ENCODE measurements at regions not wholly inside any gene's neighbourhood (a gene's known extent, or its start where the extent isn't known, plus 50 kb on each side); places are given as distances from the start of the nearest gene placed in this dataset.

DNA sequence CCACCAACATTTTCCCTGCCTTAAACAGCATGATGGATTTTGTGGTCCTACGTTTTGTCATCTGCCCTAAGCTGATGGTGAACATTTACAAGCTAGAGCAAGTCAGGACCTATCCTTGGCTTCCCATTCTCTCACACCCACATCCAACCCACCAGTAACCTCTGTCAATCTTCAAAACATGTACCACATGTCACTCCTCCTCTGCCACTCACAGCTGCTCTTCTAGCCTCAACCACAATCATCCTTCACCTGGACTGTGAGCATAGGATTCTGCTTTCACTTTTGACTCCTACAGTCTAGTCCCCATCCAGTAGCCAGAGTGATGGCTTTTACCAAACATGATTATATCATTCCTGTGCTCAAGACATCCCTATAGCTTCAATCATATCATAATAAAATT, 279.8 kb upstream of the DLGAP1 start:
- Histone ChIP-seq H3F3A (ENCODE audit: insufficient read depth, low read length, poor library complexity, severe bottlenecking) (no peaks in the 10 kb centered on the region), H3K36me3 (ENCODE audit: insufficient read depth, low read length) (no peaks in the 10 kb centered on the region), H3K27me3 (ENCODE audit: insufficient read depth, low read depth, low read length) (no peaks in the 10 kb centered on the region), H3K9ac (ENCODE audit: low read length) (no peak overlapping the region), H2AFZ (ENCODE audit: low read depth, low read length) (no peak overlapping the region), H4K20me1 (ENCODE audit: insufficient read depth) (no peaks in the 10 kb centered on the region), H3K9me3 (ENCODE audit: low read length) (no peaks in the 10 kb centered on the region), H3K9me2 (ENCODE audit: insufficient read depth, low read length) (no peaks in the 10 kb centered on the region), H3K4me2 (ENCODE audit: low read length) (no peak overlapping the region), H3K4me3 (ENCODE audit: low read length) (no peak overlapping the region), H3K27ac (ENCODE audit: low read length) (no peak overlapping the region), H3K79me2 (replicated peaks; ENCODE audit: insufficient read depth, low read length) (no peaks in the 10 kb centered on the region)
- TF ChIP-seq RAD21 (conservative IDR thresholded peaks at IDR 0.05) (no peak), SMC3 (conservative IDR thresholded peaks at IDR 0.05; ENCODE audit: poor library complexity) (no peak), EP300 (conservative IDR thresholded peaks at IDR 0.05; ENCODE audit: poor library complexity, severe bottlenecking) (no peak), POLR2AphosphoS5 (IDR thresholded peaks at IDR 0.05) (no peak), EZH2 (IDR thresholded peaks at IDR 0.05; ENCODE audit: borderline replicate concordance, insufficient read depth, low read length, poor library complexity, severe bottlenecking) (no peak), MXI1 (conservative IDR thresholded peaks at IDR 0.05; ENCODE audit: poor library complexity, severe bottlenecking) (no peak)
- TF ChIP-seq, protein P1, sequence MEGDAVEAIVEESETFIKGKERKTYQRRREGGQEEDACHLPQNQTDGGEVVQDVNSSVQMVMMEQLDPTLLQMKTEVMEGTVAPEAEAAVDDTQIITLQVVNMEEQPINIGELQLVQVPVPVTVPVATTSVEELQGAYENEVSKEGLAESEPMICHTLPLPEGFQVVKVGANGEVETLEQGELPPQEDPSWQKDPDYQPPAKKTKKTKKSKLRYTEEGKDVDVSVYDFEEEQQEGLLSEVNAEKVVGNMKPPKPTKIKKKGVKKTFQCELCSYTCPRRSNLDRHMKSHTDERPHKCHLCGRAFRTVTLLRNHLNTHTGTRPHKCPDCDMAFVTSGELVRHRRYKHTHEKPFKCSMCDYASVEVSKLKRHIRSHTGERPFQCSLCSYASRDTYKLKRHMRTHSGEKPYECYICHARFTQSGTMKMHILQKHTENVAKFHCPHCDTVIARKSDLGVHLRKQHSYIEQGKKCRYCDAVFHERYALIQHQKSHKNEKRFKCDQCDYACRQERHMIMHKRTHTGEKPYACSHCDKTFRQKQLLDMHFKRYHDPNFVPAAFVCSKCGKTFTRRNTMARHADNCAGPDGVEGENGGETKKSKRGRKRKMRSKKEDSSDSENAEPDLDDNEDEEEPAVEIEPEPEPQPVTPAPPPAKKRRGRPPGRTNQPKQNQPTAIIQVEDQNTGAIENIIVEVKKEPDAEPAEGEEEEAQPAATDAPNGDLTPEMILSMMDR (IDR thresholded peaks at IDR 0.05; ENCODE audit: poor library complexity, severe bottlenecking), result no peak

DNA sequence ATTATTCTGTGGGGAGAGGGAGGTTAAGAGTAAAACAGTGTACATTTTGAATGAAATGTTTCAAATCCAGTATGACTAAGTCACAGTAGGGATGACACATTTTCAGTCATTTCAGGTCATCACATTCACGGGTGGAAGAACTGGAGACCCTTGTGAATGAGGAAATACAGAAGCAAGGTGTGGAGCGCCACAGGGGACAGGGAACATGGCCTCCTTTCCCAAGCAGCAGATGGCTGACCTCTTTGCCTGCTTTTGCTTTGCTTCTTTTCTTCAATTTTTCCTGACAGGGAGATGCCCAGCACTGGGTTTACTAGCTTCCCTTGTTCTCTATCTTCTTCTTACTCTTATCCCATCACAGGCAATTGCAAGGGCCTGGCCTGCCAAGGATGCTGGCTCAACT, 278.9 kb upstream of the DLGAP1 start:
- no peaks in the 10 kb centered on the region for H3K27me3 ChIP-seq (ENCODE audit: insufficient read depth, low read depth, low read length)
- no peaks in the 10 kb centered on the region for H3F3A ChIP-seq (ENCODE audit: insufficient read depth, low read length, poor library complexity, severe bottlenecking)
- no peak overlapping the region for H2AFZ ChIP-seq (ENCODE audit: low read depth, low read length)
- H3K79me2 ChIP-seq (replicated peaks; ENCODE audit: insufficient read depth, low read length), result no peaks in the 10 kb centered on the region
- H3K27ac ChIP-seq (ENCODE audit: low read length), result no peak overlapping the region
- H4K20me1 ChIP-seq (ENCODE audit: insufficient read depth), result no peaks in the 10 kb centered on the region
- no peak overlapping the region for H3K9ac ChIP-seq (ENCODE audit: low read length)
- TF ChIP-seq, protein P1 (IDR thresholded peaks at IDR 0.05; ENCODE audit: poor library complexity, severe bottlenecking), result no peak
- TF ChIP-seq POLR2AphosphoS5 (IDR thresholded peaks at IDR 0.05) (no peak), RAD21 (conservative IDR thresholded peaks at IDR 0.05) (no peak), MXI1 (conservative IDR thresholded peaks at IDR 0.05; ENCODE audit: poor library complexity, severe bottlenecking) (no peak), EZH2 (IDR thresholded peaks at IDR 0.05; ENCODE audit: borderline replicate concordance, insufficient read depth, low read length, poor library complexity, severe bottlenecking) (no peak), EP300 (conservative IDR thresholded peaks at IDR 0.05; ENCODE audit: poor library complexity, severe bottlenecking) (no peak), TAF1 (IDR thresholded peaks at IDR 0.05; ENCODE audit: low read depth) (no peak), SMC3 (conservative IDR thresholded peaks at IDR 0.05; ENCODE audit: poor library complexity) (no peak)
- TF ChIP-seq, protein P2, sequence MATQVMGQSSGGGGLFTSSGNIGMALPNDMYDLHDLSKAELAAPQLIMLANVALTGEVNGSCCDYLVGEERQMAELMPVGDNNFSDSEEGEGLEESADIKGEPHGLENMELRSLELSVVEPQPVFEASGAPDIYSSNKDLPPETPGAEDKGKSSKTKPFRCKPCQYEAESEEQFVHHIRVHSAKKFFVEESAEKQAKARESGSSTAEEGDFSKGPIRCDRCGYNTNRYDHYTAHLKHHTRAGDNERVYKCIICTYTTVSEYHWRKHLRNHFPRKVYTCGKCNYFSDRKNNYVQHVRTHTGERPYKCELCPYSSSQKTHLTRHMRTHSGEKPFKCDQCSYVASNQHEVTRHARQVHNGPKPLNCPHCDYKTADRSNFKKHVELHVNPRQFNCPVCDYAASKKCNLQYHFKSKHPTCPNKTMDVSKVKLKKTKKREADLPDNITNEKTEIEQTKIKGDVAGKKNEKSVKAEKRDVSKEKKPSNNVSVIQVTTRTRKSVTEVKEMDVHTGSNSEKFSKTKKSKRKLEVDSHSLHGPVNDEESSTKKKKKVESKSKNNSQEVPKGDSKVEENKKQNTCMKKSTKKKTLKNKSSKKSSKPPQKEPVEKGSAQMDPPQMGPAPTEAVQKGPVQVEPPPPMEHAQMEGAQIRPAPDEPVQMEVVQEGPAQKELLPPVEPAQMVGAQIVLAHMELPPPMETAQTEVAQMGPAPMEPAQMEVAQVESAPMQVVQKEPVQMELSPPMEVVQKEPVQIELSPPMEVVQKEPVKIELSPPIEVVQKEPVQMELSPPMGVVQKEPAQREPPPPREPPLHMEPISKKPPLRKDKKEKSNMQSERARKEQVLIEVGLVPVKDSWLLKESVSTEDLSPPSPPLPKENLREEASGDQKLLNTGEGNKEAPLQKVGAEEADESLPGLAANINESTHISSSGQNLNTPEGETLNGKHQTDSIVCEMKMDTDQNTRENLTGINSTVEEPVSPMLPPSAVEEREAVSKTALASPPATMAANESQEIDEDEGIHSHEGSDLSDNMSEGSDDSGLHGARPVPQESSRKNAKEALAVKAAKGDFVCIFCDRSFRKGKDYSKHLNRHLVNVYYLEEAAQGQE (IDR thresholded peaks at IDR 0.05; ENCODE audit: borderline replicate concordance), result no peak
- no peak overlapping the region for H3K4me2 ChIP-seq (ENCODE audit: low read length)
- no peak overlapping the region for H3K4me3 ChIP-seq (ENCODE audit: low read length)
- H3K36me3 ChIP-seq (ENCODE audit: insufficient read depth, low read length), result no peaks in the 10 kb centered on the region
- no peaks in the 10 kb centered on the region for H3K9me2 ChIP-seq (ENCODE audit: insufficient read depth, low read length)
- H3K9me3 ChIP-seq (ENCODE audit: low read length), result no peaks in the 10 kb centered on the region

Data from neural cell (in vitro differentiated cells).